HTR-8/SVneo (cell line): ENCODE measurements at regions not wholly inside any gene's neighbourhood (a gene's known extent, or its start where the extent isn't known, plus 50 kb on each side); places are given as distances from the start of the nearest gene placed in this dataset.
"Not testable (repeated sequence)": the region's sequence is repeated elsewhere in the genome, so short reads cannot be mapped to it uniquely, and the experiment has no call there.

Experiments
- DNase-seq: peaks from one replicate; pipeline ENCODE4 v3.0.0; 2011; ENCODE audit warnings: low spot score, mixed read lengths; ENCODE audit not compliant: insufficient read length
- FAIRE-seq: peaks from 2 replicates; lab custom pipeline; 2011; peaks lifted over from hg19 to GRCh38; lab: Jason Lieb, UNC

DNA sequence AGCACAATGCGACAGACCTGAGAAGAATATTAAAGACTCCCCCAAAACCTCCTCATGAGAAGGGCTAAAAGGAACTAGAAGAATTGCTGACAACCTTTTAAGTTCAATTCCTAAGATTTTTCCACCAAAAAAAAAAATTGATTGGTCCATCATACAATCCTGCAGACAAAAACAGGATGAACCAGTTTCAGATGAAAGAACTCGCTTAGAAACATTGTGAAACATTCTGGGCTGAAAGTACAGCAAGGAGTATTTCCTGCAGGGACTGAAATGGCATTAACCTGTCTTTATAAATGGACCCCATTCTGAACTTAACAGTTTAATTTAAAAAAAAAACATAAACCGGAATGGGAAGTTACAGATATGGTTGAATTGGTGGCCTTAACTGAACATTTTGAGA, 96.0 kb upstream of the FAM174B start:
- FAIRE-seq (no peak), DNase-seq (no peak)

DNA sequence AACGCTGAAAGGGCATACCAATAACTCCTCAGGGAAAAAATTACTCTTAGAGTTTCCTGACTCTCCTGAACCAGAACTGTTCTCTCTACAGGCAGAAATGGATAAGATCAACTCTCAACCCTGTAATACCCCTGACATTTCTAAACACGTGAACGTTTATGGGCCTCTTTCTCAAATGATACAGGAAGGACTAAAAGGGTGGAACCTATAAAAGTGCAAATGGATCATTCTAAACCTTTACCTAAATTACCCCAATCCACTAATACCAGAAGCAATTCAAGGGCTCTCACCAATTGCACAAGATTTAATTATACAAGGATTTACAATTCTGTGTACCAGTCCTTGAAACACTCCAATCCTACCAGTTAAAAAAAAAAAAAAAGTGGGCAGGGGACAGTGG, 98.0 kb upstream of the FAM174B start:
- DNase-seq (no peak), FAIRE-seq (no peak)

DNA sequence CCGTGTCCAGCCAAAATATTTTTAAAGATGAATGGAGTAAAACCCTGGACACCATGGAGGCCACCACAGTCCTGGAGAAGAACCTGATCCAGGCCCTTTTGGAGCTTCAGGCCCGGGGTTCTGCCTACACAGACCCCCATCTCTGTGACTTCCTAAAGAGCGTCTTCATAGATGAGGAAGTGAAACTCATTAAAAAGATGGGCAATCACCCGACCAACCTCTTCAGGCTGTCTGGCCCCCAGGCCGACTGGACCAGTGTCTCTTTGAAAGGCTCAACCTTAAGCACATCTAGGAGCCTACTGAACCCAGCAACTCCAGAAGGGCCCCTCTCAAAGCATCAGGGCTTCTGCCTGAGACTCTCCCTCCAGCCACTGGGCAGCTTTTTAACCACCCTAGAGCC, 107.9 kb upstream of the FAM174B start:
- DNase-seq (no peak), FAIRE-seq (no peak)

DNA sequence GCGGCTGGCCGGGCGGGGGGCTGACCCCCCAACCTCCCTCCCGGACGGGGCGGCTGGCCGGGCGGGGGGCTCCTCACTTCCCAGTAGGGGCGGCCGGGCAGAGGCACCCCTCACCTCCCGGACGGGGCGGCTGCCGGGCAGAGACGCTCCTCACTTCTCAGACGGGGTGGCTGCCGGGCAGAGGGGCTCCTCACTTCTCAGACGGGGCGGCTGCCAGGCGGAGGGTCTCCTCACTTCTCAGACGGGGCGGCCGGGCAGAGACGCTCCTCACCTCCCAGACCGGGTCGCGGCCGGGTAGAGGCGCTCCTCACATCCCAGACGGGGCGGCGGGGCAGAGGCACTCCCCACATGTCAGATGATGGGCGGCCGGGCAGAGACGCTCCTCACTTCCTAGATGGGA, 112.6 kb upstream of the FAM174B start:
- not testable (repeated sequence) for DNase-seq, FAIRE-seq

DNA sequence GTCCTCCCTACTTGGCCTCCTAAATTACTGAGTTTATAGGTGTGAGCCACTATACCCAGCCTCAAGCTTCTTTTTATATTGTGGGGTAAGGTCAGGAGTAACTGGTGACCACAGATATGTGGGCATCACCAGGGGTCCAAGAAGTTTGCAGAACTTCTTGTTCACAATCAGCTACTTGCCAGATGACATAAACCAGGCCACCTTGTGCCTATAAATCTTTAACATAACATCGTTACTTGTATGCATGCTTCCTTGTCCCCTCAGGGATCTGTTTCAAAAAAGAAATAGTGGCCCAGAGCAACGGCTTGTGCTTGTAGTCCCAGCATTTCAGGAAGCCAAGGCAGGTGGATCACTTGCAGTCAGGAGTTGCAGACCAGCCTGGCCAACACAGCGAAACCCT, 115.1 kb upstream of the FAM174B start:
- no peak for FAIRE-seq
- DNase-seq = no peak

DNA sequence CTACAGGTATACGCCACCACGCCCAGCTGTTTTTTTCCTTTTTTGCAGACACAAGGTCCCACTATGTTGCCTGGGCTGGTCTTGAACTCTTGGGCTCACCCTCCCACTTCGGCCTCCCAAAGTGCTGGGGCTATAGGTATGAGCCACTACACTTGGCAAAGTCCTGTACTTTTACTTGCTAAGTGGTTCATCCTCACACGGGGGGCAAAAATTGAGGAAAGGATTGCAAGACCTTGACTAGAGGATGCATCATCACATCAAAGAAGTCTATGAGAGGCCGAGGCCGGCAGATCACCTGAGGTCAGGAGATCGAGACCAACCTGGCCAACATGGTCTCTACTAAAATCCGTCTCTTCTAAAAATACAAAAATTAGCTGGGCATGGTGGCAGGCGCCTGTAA, 116.5 kb upstream of the FAM174B start:
- DNase-seq = no peak
- FAIRE-seq = no peak

DNA sequence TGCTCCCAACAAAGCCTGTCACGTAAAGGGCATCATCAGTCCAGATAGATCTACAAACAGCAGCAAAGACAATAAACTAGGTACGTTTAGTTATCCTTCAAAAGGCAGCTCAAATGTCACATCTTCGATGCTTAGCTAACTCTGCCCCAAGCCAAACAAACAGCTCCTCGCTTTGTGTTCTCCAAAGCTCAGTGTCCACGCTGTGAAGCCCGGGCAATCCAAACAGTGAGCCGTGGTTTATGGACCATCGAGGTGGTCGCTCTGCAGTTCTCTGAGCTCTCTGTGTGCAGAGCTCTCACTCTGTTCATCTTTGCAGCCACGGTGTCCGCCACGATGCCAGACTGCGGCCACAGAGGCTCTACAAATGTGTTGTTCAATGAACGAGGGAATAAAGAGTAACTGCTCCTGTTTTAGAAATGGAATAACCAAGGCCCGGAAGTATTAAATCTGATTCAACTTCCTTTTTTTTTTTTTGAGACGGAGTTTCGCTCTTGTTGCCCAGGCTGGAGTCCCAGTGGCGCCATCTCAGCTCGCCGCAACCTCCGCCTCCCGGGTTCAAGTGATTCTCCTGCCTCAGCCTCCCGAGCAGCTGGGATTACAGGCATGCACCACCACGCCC, 117.2 kb upstream of the FAM174B start:
- FAIRE-seq = no peak
- no peak for DNase-seq

DNA sequence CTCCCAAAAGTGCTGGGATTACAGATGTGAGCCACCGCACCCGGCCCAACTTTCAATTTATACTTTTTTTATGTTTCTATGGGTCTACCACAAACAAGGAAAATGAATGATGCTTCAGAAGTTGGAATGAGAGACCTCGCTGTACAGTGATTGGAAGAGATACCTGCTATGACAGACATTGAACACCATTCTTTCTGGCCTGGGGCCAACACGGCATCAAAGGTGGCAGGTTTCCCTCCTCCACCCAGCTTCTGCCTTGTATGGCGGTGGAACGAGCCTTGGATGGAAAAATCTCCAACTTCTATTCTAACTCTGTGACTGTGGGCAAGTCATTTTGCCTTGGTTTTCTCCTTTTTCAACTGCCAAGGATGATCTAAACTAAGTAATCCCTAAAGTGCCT, 117.8 kb upstream of the FAM174B start:
- FAIRE-seq (no peak), DNase-seq (no peak)

DNA sequence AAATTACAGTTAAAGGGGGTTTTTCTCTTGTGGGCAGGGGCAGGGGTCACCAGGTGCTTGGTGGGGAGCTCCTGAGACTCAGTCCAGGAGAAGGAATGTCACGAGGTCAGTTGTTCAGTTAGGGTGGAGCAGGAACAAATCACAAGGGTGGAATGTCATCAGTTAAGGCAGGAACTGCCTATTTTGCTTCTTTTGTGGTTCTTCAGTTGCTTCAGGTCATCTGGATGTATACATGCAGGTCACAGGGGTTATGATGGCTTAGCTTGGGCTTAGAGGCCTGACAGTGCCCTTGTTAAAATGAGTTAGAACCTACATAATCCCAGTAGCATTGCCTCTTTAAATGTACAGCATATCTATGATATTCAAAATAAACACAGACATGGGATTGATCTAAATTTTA, 120.2 kb upstream of the CHD2 start:
- FAIRE-seq = no peak

DNA sequence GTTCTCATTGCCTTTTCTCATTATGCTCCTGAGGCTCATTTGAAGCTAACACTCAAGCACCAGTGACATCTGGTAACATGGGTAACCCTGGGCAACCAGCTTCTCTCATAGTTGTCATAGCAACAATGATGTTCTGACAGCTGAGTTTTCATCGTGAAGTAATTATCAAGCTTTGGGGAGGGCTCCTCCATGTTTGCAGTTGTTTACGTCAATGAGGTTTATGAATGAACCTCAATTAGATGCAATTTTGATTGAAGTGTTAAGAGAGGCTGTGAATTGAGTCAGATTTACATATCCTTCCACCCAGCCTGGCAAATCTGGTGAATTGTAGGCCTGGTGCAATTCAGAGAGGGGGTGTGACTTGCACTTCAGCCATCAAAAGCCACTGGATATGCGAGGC, 119.3 kb upstream of the CHD2 start:
- no peak for DNase-seq
- FAIRE-seq = no peak

More for the DNA sequence above, 120.2 kb upstream of the CHD2 start:
- DNase-seq = no peak

DNA sequence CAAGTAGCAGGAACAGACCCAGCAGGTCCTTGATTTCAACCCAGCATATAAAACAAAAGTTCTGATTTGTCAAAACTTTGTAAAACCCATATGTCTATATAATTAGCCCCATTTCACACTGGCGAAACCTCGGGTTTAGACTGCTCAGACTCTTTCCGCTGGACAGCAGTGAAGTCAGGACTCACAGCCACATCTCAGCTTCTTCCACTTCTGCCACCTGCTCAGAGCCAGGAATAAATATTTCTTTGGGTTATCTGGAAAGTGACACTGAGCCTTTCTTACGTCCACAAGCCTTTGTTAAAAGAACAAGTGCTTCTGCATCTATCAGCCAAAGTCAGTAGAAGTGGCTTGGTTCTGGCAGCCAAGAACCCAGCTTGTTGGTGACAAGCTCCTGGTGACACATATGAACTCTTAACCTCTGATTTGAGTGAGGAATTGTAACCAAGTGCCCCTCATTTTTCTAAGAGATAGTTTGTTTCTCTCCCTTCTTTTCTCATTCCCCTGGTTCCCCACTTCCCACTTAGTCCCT, 118.1 kb upstream of the CHD2 start:
- FAIRE-seq = no peak
- no peak for DNase-seq

DNA sequence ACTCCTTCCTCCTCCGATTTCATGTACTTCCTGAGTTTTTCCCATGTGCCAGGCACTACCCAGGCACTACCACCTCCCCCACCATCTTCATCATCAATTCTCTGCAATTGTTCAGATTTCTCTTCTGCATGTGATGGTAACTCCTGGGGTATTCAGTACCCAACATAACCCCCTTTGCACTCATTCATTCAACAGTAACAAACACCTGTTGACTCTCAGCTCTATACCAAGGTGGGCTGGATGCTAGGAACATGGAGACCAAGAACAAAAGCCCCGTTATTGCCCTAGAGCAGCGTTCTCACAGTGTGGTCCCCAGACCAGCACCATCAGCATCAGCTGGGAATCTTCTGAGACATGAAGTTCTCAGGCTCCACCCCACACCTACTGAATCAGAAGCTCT, 113.0 kb upstream of the CHD2 start:
- no peak for FAIRE-seq
- DNase-seq = no peak

DNA sequence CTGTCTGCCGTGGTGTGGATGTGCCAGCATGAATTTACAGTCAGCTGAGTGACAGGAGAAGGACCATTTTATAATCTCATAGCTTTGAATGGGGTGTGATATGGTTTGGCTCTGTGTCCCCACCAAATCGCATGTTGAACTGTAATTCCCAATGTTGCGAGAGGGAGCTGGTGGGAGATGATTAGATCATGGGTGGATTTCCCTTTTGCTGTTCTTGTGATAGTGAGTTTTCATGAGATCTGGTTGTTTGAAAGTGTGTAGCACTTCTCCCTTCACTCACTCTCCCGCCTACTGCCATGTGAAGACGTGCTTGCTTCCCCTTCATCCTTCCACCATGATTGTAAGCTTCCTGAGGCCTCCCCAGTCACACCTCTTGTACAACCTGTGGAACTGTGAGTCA, 111.9 kb upstream of the CHD2 start:
- DNase-seq (no peak), FAIRE-seq (no peak)

DNA sequence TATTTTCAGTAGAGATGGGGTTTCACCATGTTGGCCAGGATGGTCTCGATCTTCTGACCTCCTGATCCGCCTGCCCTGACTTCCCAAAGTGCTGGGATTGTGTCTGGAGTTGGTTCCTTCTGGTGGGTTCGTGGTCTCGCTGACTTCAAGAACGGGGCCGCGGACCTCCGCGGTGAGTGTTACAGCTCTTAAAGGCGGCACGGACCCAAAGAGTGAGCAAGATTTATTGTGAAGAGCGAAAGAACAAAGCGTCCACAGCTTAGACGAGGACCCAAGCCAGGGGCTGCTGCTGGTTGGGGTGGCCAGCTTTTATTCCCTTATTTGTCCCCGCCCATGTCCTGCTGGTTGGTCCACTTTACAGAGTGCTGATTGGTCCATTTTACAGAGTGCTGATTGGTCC, 111.3 kb upstream of the CHD2 start:
- not testable (repeated sequence) for FAIRE-seq, DNase-seq

DNA sequence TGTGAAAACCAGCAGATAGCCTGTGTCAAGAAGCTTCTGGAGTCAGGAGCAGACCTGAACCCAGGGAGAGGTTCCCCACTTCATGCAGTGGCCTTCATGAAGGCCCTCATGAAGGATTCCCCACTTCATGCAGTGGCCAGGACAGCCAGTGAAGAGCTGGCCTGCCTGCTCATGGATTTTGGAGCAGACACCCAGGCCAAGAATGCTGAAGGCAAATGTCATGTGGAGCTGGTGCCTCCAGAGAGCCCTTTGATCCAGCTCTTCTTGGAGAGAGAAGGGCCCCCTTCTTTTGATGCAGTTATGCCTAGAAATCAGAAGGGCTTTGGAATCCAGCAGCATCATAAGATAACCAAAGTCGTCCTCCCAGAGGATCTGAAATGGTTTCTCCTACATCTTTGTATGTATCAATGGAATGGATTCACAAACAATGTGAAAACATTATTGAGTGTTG, 103.9 kb upstream of the CHD2 start:
- DNase-seq (no peak), FAIRE-seq (no peak)

DNA sequence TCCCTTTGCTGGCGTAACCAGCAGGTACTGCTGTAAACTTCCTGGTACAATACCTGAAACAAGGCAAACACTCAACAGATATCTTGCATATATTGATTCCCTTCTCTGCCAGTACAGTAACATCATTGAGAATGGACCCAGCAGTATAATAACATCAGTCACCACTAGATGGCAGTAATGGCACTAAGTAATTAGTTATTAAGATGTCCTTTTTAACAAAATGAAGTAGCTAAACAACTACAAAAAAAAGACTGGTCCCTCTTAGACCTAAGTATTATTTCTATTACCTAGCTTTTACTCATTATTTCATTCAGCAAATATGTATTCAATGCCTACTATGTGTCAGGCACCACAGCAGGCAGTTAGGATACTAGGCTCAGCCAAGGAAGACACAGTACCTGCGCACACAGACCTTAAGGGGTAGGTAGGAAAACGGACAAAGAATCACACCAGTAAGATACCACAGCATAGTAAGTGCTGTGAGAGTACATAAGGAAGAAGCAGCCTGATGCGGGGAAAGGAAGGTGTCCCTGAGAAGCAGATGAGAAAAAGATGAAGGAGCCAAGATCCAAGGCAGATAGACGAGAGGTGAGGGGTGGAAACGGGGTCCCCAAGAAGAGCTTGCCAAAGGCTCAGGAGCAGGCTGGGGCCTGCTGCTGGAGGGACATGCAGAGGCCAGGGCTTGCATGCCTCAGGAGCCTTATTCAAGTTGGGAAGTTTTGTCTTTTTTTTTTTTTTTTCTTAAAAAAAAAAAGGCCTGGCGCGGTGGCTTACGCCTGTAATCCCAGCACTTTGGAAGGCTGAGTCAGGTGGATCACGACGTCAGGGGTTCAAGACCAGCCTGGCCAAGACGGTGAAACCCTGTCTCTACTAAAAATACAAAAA, 102.7 kb upstream of the CHD2 start:
- DNase-seq = peak; percentile 62
- FAIRE-seq = no peak

DNA sequence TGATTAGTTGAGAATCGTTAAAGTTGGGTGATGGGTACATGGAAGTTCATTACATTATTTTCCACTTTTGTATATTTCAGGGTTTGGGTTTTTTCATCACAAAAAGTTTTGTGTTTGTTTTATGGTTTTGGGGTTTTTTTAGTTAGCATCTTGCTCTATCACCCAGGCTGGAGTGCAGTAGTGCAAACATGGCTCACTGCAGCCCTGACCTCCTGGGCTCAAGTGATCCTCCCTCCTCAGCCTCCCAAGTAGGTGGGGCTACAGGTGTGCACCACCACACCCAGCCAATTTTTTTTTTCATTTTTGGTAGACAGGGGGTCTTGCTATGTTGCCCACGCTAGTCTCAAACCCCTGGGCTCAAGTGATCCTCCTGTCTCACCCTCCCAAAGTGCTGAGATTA, 100.1 kb upstream of the CHD2 start:
- FAIRE-seq = no peak
- DNase-seq = no peak

DNA sequence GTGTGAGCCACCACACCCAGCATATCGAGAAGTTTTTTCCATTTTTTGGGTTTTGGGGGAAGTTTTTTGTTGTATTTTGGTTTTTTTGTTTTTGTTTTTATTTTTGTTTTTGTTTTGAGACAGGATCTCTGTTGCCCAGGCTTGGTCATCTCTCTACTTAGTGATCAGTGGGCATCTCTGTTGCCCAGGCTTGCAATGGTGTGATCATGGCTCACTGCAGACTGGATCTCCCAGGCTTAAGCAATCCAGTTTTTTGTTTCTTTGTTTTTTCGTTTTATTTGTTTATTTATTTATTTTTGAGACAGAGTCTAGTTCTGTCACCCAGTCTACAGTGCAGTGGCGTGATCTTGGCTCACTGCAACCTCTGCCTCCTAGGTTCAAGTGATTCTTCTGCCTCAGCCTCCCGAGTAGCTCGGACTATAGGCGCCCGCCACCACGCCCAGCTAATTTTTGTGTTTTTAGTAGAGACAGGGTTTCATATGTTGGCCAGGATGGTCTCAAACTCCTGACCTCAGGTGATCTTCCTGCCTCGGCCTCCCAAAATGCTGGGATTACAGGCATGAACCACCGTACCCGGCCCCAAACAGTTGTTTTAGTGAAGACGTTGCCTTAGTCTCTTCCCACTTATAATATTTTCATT, 99.6 kb upstream of the CHD2 start:
- not testable (repeated sequence) for FAIRE-seq, DNase-seq

DNA sequence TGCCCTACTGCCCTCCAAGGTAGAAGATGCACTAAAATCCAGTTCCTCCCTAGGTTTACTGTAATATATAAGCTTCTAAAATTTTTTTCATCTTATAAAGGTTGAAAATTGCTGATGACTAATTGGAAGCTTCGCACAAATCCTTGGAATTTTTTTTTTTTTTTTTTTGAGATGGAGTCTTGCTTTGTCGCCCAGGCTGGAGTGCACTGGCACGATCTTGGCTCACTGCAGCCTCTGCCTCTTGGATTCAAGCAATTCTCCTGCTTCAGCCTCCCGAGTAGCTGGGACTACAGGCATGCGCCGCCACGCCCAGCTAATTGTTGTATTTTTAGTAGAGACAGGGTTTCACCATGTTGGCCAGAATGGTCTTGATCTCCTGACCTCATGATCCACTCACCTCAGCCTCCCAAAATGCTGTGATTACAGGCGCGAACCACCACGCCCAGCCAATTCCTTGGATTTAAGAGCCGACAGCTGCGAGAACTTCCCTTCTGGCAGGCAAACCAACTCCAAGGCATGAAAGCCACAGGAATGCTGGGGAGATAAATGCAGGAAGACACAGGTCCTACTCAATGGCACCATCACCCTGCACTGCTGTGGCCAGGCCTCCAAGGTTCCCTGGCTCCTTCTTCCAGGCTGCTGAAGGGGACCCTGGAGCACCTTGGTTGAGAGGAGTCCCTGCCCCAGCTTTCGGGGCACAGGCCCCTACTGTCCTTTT, 98.9 kb upstream of the CHD2 start:
- not testable (repeated sequence) for FAIRE-seq
- peak; percentile 55 for DNase-seq

DNA sequence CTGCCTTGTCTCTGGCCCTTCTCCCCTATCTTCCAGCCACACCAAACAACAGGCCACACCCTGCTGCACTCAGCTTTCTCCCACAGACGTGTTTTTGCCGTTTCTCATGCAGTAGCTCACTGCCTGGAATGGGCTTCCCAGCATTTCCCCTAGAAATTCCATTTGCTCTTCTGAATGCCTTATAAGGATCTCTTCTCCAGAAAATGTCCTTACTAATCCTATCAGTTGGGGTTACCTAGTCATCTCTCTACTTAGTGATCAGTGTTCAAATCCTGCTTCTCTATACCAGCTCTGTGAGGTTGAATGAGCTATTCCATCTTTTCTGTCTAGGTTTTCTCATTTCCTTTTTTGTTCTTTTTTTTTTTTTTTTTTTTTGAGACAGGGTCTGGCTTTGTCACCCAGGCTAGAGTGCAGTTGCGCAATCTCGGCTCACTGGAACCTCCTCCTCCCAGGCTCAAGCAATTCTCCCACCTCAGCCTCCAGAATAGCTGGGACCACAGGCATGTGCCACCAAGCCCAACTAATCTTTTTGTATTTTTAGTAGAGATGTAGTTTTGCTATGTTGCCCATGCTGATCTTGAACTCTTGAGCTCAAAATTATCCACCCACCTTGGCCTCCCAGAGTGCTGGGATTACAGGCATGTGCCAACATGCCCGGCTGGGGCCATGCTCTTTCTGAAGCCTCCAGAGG, 98.2 kb upstream of the CHD2 start:
- DNase-seq = no peak
- FAIRE-seq = no peak
